ENCODE measurements at regions not wholly inside any gene's neighbourhood (a gene's known extent, or its start where the extent isn't known, plus 50 kb on each side); places are given as distances from the start of the nearest gene placed in this dataset.
"Not testable (repeated sequence)": the region's sequence is repeated elsewhere in the genome, so short reads cannot be mapped to it uniquely, and the experiment has no call there.

GRCh38 chrX:139170526-139171173 is 359.9 kb upstream of the F9 start:
- H3K36me3 ChIP-seq (ENCODE audit: control insufficient read depth, low read depth, low read length): no peaks in the 10 kb centered on the region
- peaks cover 12% of the 10 kb centered on the region for H3K9me3 ChIP-seq (ENCODE audit: control insufficient read depth, low read depth, low read length)
- H3K9ac ChIP-seq (ENCODE audit: low read length): no peak overlapping the region
- no peak overlapping the region for H3K4me3 ChIP-seq (ENCODE audit: low read length)
- no peaks in the 10 kb centered on the region for H3K27me3 ChIP-seq (ENCODE audit: control insufficient read depth, insufficient read depth, low read length)
- H3K27ac ChIP-seq (ENCODE audit: low read length): no peak overlapping the region
- peaks cover 5% of the 10 kb centered on the region for H3K4me1 ChIP-seq (ENCODE audit: control insufficient read depth, low read depth, low read length)

- H3K4me3 ChIP-seq (ENCODE audit: low read length): no peak overlapping the region
- no peak overlapping the region for H3K9ac ChIP-seq (ENCODE audit: low read length)
- peaks cover 5% of the 10 kb centered on the region for H3K4me1 ChIP-seq (ENCODE audit: control insufficient read depth, low read depth, low read length)
- no peaks in the 10 kb centered on the region for H3K36me3 ChIP-seq (ENCODE audit: control insufficient read depth, low read depth, low read length)
- no peaks in the 10 kb centered on the region for H3K27me3 ChIP-seq (ENCODE audit: control insufficient read depth, insufficient read depth, low read length)
- H3K27ac ChIP-seq (ENCODE audit: low read length): no peak overlapping the region
- H3K9me3 ChIP-seq (ENCODE audit: control insufficient read depth, low read depth, low read length): peaks cover 16% of the 10 kb centered on the region
Measured at GRCh38 chrX:139167282-139167681, 363.3 kb upstream of the F9 start.

DNA sequence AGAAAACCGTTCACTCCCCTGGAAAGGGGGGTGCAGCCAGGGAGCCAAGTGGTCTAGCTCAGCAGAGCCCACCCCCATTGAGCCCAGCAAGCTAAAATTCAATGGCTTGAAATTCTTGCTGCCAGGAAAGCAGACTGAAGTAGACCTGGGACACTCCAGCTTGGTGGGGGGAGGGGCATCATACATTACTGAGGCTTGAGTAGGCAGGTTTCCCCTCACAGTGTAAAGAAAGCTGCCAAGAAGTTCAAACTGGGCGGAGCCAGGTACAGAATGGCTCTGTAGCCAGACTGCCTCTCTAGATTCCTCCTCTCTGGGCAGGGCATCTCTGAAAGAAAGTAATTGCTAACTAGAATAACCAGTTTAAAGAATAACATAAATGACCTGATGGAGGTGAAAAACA is 372.3 kb upstream of the F9 start:
- no peak overlapping the region for H3K9ac ChIP-seq (ENCODE audit: low read length)
- no peaks in the 10 kb centered on the region for H3K27me3 ChIP-seq (ENCODE audit: control insufficient read depth, insufficient read depth, low read length)
- no peaks in the 10 kb centered on the region for H3K4me1 ChIP-seq (ENCODE audit: control insufficient read depth, low read depth, low read length)
- no peaks in the 10 kb centered on the region for H3K36me3 ChIP-seq (ENCODE audit: control insufficient read depth, low read depth, low read length)
- no peak overlapping the region for H3K4me3 ChIP-seq (ENCODE audit: low read length)
- no peak overlapping the region for H3K27ac ChIP-seq (ENCODE audit: low read length)
- H3K9me3 ChIP-seq (ENCODE audit: control insufficient read depth, low read depth, low read length): peaks cover 9% of the 10 kb centered on the region

- H3K27ac ChIP-seq (ENCODE audit: low read length): no peak overlapping the region
- no peak overlapping the region for H3K9ac ChIP-seq (ENCODE audit: low read length)
- H3K27me3 ChIP-seq (ENCODE audit: control insufficient read depth, insufficient read depth, low read length): no peaks in the 10 kb centered on the region
- no peak overlapping the region for H3K4me3 ChIP-seq (ENCODE audit: low read length)
- H3K9me3 ChIP-seq (ENCODE audit: control insufficient read depth, low read depth, low read length): peaks cover 9% of the 10 kb centered on the region
- H3K4me1 ChIP-seq (ENCODE audit: control insufficient read depth, low read depth, low read length): no peaks in the 10 kb centered on the region
- H3K36me3 ChIP-seq (ENCODE audit: control insufficient read depth, low read depth, low read length): no peaks in the 10 kb centered on the region
Measured at GRCh38 chrX:139156356-139156755, 374.2 kb upstream of the F9 start.

DNA sequence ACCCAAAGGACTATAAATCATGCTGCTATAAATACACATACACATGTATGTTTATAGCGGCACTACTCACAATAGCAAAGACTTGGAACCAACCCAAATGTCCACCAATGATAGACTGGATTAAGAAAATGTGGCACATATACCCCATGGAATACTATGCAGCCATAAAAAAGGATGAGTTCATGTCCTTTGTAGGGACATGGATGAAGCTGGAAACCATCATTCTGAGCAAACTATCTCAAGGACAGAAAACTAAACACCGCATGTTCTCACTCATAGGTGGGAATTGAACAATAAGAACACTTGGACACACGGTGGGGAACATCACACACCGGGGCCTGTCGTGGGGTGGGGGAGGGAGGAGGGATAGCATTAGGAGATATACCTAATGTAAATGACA is 383.9 kb upstream of the F9 start:
- H3K27me3 ChIP-seq (ENCODE audit: control insufficient read depth, insufficient read depth, low read length); H3K27ac ChIP-seq (ENCODE audit: low read length); H3K9ac ChIP-seq (ENCODE audit: low read length); H3K36me3 ChIP-seq (ENCODE audit: control insufficient read depth, low read depth, low read length); H3K4me3 ChIP-seq (ENCODE audit: low read length); H3K9me3 ChIP-seq (ENCODE audit: control insufficient read depth, low read depth, low read length); H3K4me1 ChIP-seq (ENCODE audit: control insufficient read depth, low read depth, low read length): not testable (repeated sequence)

- Histone ChIP-seq H3K9ac (ENCODE audit: low read length) (no peak overlapping the region), H3K4me1 (ENCODE audit: control insufficient read depth, low read depth, low read length) (no peaks in the 10 kb centered on the region), H3K27me3 (ENCODE audit: control insufficient read depth, insufficient read depth, low read length) (no peaks in the 10 kb centered on the region), H3K36me3 (ENCODE audit: control insufficient read depth, low read depth, low read length) (no peaks in the 10 kb centered on the region), H3K9me3 (ENCODE audit: control insufficient read depth, low read depth, low read length) (peaks cover 6% of the 10 kb centered on the region), H3K27ac (ENCODE audit: low read length) (no peak overlapping the region), H3K4me3 (ENCODE audit: low read length) (no peak overlapping the region)
Measured at GRCh38 chrX:139141370-139141769, 389.2 kb upstream of the F9 start.

DNA sequence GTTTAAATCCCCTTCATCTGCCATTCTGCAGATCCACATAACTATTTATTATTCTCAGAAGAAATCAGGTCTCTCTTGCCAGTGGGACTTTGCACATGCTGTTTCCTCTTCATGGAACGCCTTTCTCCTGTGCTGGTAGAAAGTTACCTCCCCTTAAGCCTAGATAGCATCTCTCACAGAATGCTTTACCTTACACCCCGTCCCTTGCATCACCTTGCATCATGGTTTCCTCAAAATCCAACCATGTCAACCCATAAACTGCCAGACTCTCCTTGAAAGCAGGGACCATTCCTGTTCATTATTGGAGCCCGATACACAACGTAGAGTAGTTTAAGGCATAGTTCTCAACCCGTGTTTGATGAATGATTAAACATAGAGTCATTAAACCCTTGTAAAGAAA is 396.2 kb upstream of the F9 start:
- peaks cover 4% of the 10 kb centered on the region for H3K9me3 ChIP-seq (ENCODE audit: control insufficient read depth, low read depth, low read length)

DNA sequence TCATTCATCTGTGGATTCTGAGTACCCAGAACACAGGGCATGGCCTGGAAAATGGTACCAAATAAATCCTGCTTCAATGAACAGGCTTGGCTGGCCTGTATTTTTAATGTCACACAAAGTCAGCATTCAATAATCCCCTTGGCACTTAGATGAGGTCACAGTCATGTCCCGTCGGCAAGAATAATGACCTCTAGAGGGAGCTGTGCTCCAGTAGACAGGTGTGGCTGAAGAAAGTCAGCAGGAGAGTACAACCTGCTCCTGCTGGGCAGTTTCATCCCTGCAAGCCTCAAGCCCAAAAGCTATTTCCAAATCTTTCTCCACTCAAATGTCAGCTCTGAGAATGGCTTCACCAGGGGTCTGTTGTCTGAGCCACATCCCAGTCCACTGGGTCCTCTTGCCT is 404.0 kb upstream of the F9 start:
- Histone ChIP-seq H3K4me3 (ENCODE audit: low read length) (no peak overlapping the region), H3K4me1 (ENCODE audit: control insufficient read depth, low read depth, low read length) (peaks cover 7% of the 10 kb centered on the region), H3K9ac (ENCODE audit: low read length) (no peak overlapping the region), H3K36me3 (ENCODE audit: control insufficient read depth, low read depth, low read length) (no peaks in the 10 kb centered on the region), H3K27ac (ENCODE audit: low read length) (no peak overlapping the region), H3K9me3 (ENCODE audit: control insufficient read depth, low read depth, low read length) (peaks cover 19% of the 10 kb centered on the region), H3K27me3 (ENCODE audit: control insufficient read depth, insufficient read depth, low read length) (no peaks in the 10 kb centered on the region)

More for the DNA sequence above, 396.2 kb upstream of the F9 start:
- Histone ChIP-seq H3K36me3 (ENCODE audit: control insufficient read depth, low read depth, low read length) (no peaks in the 10 kb centered on the region), H3K27ac (ENCODE audit: low read length) (no peak overlapping the region), H3K4me1 (ENCODE audit: control insufficient read depth, low read depth, low read length) (no peaks in the 10 kb centered on the region), H3K4me3 (ENCODE audit: low read length) (no peak overlapping the region), H3K27me3 (ENCODE audit: control insufficient read depth, insufficient read depth, low read length) (no peaks in the 10 kb centered on the region), H3K9ac (ENCODE audit: low read length) (no peak overlapping the region)

- no peak overlapping the region for H3K4me3 ChIP-seq (ENCODE audit: low read length)
- H3K9ac ChIP-seq (ENCODE audit: low read length): no peak overlapping the region
- peaks cover 10% of the 10 kb centered on the region for H3K4me1 ChIP-seq (ENCODE audit: control insufficient read depth, low read depth, low read length)
- no peak overlapping the region for H3K27ac ChIP-seq (ENCODE audit: low read length)
- no peaks in the 10 kb centered on the region for H3K36me3 ChIP-seq (ENCODE audit: control insufficient read depth, low read depth, low read length)
- no peaks in the 10 kb centered on the region for H3K27me3 ChIP-seq (ENCODE audit: control insufficient read depth, insufficient read depth, low read length)
- H3K9me3 ChIP-seq (ENCODE audit: control insufficient read depth, low read depth, low read length): peaks cover 21% of the 10 kb centered on the region
Measured at GRCh38 chrX:139125916-139126315, 404.6 kb upstream of the F9 start.

DNA sequence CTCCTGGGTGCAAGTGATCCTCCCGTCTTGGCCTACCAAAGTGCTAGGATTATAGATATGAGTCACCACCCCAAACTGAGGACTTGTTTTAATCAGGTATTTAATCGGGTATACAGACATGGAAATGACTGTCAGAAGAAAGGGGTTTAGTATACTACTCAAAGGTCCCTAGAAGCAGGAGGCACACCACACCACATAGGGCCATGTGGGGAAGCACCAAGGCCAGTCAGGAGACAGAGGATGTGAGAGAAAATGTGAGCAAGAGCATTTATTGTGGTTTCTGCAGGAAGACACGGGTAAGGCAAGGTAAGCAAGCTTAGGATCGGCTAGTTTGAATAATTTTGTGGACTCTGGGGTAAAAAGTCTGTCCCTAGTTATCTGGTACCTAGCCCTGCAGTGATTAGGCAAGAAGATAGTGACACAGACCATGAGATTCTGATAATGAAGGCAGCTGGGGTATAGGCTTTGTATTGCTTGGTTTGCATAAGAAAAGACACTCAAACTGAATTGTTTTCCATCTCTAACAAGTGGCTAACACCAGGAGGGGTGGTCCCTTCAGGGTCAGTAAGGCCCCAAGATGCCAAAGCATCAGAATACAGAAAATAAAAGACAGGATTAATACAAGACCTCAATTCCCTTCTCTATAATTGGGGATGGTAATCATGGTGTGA is 408.8 kb upstream of the F9 start:
- Histone ChIP-seq H3K4me1 (ENCODE audit: control insufficient read depth, low read depth, low read length) (peaks cover 10% of the 10 kb centered on the region), H3K36me3 (ENCODE audit: control insufficient read depth, low read depth, low read length) (no peaks in the 10 kb centered on the region), H3K27me3 (ENCODE audit: control insufficient read depth, insufficient read depth, low read length) (no peaks in the 10 kb centered on the region), H3K9me3 (ENCODE audit: control insufficient read depth, low read depth, low read length) (peaks cover 21% of the 10 kb centered on the region), H3K9ac (ENCODE audit: low read length) (no peak overlapping the region), H3K4me3 (ENCODE audit: low read length) (no peak overlapping the region), H3K27ac (ENCODE audit: low read length) (no peak overlapping the region)

DNA sequence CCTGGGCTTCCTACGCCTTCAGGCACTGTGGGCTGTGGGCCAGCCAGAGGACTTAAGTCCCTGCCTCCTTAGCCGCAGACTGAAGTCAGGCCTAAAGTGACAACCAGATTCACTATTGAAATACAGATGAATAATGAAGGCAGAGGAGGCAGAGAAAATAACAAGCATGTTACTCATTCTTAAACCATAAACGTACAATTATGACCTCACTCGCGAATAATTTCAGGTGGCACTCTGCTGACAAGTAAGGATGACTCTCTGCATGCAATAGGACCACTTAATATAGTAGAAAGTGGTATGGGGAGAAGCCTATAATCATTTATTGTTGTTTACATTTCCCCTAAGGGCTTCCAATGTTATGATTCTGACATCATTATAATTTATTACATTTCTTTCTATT is 409.2 kb upstream of the FGF13 start:
- Histone ChIP-seq H3K27me3 (ENCODE audit: control insufficient read depth, insufficient read depth, low read length) (no peaks in the 10 kb centered on the region), H3K27ac (ENCODE audit: low read length) (no peak overlapping the region), H3K36me3 (ENCODE audit: control insufficient read depth, low read depth, low read length) (no peaks in the 10 kb centered on the region), H3K9me3 (ENCODE audit: control insufficient read depth, low read depth, low read length) (peaks cover 20% of the 10 kb centered on the region), H3K9ac (ENCODE audit: low read length) (no peak overlapping the region), H3K4me3 (ENCODE audit: low read length) (no peak overlapping the region), H3K4me1 (ENCODE audit: control insufficient read depth, low read depth, low read length) (peaks cover 10% of the 10 kb centered on the region)

DNA sequence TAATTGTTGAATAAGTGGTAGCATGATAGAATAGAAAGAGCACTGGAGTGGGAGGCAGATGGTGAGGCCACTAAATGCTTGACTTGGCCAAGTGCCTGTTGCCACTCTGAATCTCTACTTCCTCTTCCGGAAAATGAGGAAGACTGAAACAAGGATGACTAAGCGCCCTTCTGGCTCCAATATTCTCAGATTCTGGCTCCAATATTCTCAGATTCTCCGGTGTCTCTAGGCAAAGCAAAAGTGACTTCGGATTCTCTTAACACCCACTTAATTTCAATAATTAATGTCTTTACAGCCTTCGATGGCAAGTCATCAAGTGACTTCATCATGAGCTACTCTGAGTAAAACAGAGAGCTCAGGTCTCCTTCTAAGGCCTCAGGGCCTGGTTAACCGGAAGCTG is 402.2 kb upstream of the FGF13 start:
- no peak overlapping the region for H3K9ac ChIP-seq (ENCODE audit: low read length)

More for the DNA sequence above, 402.2 kb upstream of the FGF13 start:
- H3K27me3 ChIP-seq (ENCODE audit: control insufficient read depth, insufficient read depth, low read length): no peaks in the 10 kb centered on the region
- no peaks in the 10 kb centered on the region for H3K4me1 ChIP-seq (ENCODE audit: control insufficient read depth, low read depth, low read length)
- H3K4me3 ChIP-seq (ENCODE audit: low read length): no peak overlapping the region
- no peaks in the 10 kb centered on the region for H3K36me3 ChIP-seq (ENCODE audit: control insufficient read depth, low read depth, low read length)
- no peak overlapping the region for H3K27ac ChIP-seq (ENCODE audit: low read length)
- H3K9me3 ChIP-seq (ENCODE audit: control insufficient read depth, low read depth, low read length): peaks cover 3% of the 10 kb centered on the region
